IMR-90 (cell line): ENCODE measurements at regions not wholly inside any gene's neighbourhood (a gene's known extent, or its start where the extent isn't known, plus 50 kb on each side); places are given as distances from the start of the nearest gene placed in this dataset.

Experiments used
- BHLHE40 ChIP-seq: fragments of 150-350 bp; IDR thresholded peaks from 2 replicates; pipeline ENCODE4 v1.6.1; 2016; ENCODE audit warnings: mild to moderate bottlenecking, low read depth, low read length
- CEBPB ChIP-seq: IDR thresholded peaks from 2 replicates; pipeline ENCODE4 v1.6.1; 2012; ENCODE audit warnings: low read depth, low read length, improper control_type of control experiment
- ELK1 ChIP-seq: fragments of 150-350 bp; IDR thresholded peaks from 2 replicates; pipeline ENCODE4 v1.6.1; 2016; ENCODE audit warnings: low read depth, mild to moderate bottlenecking, low read length, moderate library complexity, borderline replicate concordance
- MAFK ChIP-seq: IDR thresholded peaks from 2 replicates; pipeline ENCODE4 v1.6.1; 2012; ENCODE audit warnings: low read depth, low read length, improper control_type of control experiment
- MXI1 ChIP-seq: IDR thresholded peaks from 2 replicates; pipeline ENCODE4 v1.6.1; 2012; ENCODE audit warnings: low read depth, mild to moderate bottlenecking, low read length, moderate library complexity, borderline replicate concordance
- POLR2A ChIP-seq: IDR thresholded peaks from 2 replicates; pipeline ENCODE4 v1.6.1; 2012; ENCODE audit warnings: mild to moderate bottlenecking, low read depth, low read length
- RAD21 ChIP-seq: IDR thresholded peaks from 2 replicates; pipeline ENCODE4 v1.6.1; 2012; ENCODE audit warnings: low read length, improper control_type of control experiment
- RCOR1 ChIP-seq: IDR thresholded peaks from 2 replicates; pipeline ENCODE4 v1.6.1; 2012; ENCODE audit warnings: mild to moderate bottlenecking, low read length, improper control_type of control experiment; ENCODE audit not compliant: insufficient replicate concordance
- RFX5 ChIP-seq: IDR thresholded peaks from 2 replicates; pipeline ENCODE4 v1.8.0; 2012; ENCODE audit warnings: low read depth, mild to moderate bottlenecking, low read length, moderate library complexity
- SMC3 ChIP-seq: fragments of 150-350 bp; IDR thresholded peaks from 2 replicates; pipeline ENCODE4 v1.6.1; 2016; ENCODE audit warnings: low read depth, mild to moderate bottlenecking, antibody characterized with exemption, low read length, moderate library complexity
- USF2 ChIP-seq: fragments of 150-350 bp; IDR thresholded peaks from 2 replicates; pipeline ENCODE4 v1.6.1; 2017; ENCODE audit warnings: mild to moderate bottlenecking, antibody characterized with exemption, low read length, low read depth
- TF ChIP-seq, protein P1 (sequence below): conservative IDR thresholded peaks from 2 replicates; pipeline ENCODE4 v1.5.1; 2012; ENCODE audit warnings: mild to moderate bottlenecking, low read depth, low read length, improper control_type of control experiment

GRCh38 chr1:80413969-80414368, 1386.8 kb upstream of the ADGRL2 start:
- TF ChIP-seq, protein P1, sequence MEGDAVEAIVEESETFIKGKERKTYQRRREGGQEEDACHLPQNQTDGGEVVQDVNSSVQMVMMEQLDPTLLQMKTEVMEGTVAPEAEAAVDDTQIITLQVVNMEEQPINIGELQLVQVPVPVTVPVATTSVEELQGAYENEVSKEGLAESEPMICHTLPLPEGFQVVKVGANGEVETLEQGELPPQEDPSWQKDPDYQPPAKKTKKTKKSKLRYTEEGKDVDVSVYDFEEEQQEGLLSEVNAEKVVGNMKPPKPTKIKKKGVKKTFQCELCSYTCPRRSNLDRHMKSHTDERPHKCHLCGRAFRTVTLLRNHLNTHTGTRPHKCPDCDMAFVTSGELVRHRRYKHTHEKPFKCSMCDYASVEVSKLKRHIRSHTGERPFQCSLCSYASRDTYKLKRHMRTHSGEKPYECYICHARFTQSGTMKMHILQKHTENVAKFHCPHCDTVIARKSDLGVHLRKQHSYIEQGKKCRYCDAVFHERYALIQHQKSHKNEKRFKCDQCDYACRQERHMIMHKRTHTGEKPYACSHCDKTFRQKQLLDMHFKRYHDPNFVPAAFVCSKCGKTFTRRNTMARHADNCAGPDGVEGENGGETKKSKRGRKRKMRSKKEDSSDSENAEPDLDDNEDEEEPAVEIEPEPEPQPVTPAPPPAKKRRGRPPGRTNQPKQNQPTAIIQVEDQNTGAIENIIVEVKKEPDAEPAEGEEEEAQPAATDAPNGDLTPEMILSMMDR: no peak
- TF ChIP-seq SMC3 (no peak), POLR2A (no peak), RCOR1 (no peak), ELK1 (no peak), MXI1 (no peak), RAD21 (no peak), RFX5 (no peak), BHLHE40 (no peak), CEBPB (no peak), MAFK (no peak), USF2 (no peak)
